GM19351 (cell line): ENCODE measurements at regions not wholly inside any gene's neighbourhood (a gene's known extent, or its start where the extent isn't known, plus 50 kb on each side); places are given as distances from the start of the nearest gene placed in this dataset.
"Not testable (repeated sequence)": the region's sequence is repeated elsewhere in the genome, so short reads cannot be mapped to it uniquely, and the experiment has no call there.

Experiments used
- ATAC-seq: cut with Tn5 transposase; IDR thresholded peaks from one replicate; pipeline ENCODE4 v1.9.1; 2021; ENCODE audit warnings: mild to moderate bottlenecking, moderate library complexity; ENCODE audit not compliant: unreplicated experiment

DNA sequence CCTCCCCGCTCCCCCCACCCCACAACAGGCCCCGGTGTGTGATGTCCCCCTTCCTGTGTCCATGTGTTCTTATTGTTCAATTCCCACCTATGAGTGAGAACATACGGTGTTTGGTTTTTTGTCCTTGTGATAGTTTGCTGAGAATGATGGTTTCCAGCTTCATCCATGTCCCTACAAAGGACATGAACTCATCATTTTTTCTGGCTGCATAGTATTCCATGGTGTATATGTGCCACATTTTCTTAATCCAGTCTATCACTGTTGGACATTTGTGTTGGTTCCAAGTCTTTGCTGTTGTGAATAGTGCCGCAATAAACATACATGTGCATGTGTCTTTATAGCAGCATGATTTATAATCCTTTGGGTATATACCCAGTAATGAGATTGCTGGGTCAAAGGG lies 104.3 kb downstream of the MTPN start:
- ATAC-seq = not testable (repeated sequence)

DNA sequence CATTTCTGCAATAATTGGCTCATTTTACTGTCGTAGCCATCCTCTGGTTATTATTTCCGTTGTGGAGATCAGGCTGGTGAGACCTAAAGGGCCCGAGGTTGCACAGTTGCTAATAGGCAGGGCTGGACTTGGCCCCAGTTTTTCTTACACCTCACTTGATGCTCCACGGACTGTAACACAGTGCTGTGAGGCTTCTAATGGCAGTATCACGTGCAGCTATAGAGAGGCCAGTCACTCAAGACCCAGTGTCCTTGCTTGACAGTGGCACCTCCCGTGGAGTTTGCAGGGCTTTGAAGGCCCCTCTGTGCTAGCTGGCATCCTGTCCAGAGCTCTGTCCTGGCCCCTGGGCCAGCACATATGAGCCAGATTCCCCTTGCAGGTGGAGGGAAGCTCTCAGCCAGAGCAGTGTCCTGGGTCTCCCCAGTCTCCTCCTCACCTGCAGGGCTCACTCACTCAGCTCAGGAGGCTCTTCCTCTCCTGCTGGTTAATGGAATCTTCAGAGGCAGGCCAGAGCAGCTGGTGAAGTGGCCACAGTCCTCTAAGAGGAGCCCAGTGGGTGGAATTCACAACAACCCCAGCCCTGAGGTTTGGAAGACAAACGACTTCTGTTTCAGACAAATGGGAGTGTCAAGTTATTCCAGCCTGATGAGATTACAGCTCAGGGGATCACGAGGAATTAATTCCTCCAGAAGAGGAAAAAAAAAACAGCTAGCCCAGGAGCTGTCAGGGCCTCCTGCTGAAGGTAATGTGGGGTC lies 114.2 kb upstream of the FAM180A start:
- no peak for ATAC-seq

DNA sequence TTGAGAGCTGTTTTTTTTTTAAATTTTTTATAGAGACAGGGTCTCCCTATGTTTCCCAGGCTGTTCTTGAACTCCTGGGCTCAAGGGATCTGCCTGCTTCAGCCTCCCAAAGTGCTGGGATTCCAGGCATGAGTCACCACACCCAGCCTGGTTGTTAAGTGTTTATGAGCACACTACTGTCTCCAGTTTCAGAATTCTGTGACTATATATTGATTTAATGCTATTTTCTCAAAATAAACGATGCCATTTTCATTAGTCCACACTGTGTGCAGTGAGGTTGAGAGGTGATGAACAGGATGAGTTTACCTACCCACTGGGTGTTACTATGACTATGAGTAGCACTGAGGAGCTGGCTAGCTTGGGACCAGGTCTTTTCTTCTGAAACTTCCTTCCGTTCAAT lies 110.9 kb upstream of the FAM180A start:
- no peak for ATAC-seq

DNA sequence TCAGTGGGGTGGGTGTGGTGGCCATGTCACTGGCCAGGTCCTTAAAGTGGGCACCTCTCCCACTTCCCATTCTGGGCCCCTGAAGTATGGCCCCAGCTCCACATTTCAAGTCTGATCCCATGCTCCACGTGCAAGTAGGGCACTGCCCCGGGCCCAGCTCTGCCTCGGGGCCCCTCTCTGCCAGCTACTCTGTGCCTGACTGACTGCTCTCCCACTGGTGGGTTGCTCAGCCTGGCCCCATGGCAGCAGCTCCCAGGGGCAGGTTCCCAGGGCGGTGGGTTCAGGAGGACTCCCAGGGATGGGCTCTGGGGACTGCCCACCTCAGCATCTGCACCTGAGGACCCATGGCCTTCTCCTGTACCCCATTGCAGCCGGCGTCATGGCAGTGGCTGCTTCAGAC lies 110.2 kb upstream of the FAM180A start:
- ATAC-seq = no peak

DNA sequence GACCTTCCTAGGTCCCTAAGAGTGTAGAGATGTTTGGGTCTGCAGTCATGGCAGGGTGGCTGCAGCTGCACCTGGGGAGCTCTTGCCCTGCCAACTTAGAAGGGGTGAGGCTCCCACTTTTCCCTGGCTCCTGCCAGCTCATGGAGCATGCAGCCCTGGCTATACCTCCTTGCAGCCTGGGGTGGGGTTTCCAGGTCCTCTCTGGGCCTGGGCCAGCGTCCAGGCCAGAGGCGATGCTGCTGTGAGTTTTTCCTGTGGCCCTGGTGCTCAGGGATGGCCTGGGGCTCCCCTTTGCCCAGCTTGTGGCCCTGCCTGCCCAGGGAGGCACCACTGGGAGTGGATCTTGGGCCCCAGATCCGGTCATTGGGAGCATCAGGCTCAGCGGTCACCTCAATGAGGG lies 109.8 kb upstream of the FAM180A start:
- ATAC-seq = no peak

DNA sequence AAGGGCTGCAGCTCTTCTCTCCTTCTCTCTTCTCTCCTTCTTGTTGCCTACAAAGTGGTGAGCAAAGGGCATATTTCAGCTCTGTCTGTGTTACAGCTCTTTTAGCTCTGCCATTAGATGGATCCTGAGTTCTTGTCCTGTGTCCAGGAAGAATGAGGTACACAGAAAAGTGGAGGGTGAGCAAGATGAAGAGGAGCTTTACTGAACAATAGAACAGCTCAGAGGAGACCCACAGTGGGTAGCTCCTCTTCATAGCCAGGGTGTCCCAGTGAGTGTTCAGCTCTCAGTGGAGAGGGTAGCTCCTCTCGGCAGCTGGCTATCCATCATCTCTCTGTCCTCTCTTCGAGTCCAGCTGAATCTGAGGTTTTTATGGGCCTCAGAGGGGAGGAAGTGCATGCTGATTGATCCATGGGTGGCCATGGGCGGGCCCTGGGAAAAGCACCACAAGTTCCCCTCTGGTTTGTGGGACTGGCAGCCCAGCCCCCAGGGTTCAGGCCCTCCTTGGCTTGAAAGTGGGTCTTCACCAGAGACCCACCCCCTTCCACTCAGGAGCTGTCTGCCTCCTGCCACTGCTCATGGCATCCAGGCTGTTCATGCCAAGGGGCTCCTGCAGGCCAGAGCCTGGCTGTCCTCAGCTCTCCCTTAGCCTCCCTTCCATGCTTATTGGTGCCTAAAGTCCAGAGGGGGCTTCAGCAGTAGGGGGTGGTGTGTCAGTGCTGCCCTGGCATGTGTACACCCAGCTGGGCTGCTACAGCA lies 109.1 kb upstream of the FAM180A start:
- no peak for ATAC-seq

DNA sequence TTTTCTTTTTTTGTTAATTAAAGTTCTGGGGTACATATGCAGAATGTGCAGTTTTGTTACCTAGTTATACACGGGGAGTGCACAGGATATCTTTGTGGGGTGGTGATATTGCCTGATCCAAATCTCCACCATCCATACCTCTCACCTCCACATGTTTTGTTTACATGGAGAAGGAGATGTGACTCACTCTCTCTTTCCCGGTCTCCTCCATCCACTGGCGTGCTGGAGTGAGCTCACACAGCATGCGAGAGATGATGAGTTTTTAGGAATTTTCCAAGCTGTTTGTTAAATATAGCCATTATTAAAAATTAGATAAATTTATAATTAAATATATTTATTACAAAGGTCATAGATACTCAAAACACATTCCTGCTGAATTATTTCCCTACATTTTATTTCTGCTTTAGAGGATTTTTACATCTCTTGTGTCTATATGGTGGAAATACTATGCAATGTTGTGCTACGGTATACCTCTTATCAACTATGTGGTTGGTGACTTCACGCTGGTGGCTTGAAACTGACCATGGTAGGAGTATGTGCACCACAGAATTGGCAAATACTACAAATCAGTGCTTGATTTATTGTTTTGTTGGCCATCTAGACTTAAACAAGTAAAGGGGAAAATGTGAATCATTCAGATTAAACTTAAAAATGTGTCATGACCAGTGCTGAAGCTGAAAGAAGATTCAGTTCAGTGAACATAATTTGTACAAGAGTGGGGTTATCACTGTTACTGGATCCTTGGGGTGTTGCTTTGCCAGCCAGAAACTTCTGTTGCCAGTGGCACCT lies 107.9 kb upstream of the FAM180A start:
- ATAC-seq = no peak

DNA sequence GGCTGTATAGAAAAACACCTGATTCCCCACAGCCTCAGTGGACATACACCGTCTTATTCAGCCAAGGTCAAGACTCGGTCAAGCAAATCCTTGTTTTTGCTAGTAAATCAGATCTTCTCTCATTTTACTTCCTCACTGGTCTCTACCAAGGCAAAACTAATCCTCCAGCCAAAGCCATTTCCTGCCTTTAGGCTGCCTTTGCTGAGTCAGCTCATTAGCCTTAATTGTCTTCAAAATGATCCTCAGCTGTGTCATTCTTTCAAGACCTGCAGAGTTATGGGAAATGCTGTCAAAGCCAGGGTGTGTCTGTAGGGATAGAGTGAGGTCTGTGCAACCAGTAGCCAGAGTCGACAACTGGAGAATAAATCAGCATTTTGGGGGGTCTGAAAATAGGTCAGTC lies 107.2 kb upstream of the FAM180A start:
- ATAC-seq = no peak

DNA sequence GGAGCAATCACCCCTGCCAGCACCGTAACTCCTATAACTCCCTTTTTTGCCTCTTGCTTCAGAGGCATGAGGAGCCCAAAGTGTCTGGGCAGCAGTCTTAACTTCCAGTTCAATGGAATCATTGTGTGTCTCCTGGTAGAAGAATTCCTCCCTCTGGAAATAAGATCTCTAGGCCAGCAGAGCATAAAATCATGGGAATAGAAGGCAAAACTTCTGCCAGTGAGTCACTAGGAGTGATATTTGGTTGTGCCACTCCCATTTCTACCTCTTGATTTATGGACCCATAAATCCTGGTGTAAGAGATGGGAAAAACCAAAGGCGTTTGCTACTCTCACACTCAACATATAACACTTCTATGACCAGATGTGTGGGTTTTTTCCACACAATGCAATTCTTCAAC lies 104.9 kb upstream of the FAM180A start:
- ATAC-seq = no peak

DNA sequence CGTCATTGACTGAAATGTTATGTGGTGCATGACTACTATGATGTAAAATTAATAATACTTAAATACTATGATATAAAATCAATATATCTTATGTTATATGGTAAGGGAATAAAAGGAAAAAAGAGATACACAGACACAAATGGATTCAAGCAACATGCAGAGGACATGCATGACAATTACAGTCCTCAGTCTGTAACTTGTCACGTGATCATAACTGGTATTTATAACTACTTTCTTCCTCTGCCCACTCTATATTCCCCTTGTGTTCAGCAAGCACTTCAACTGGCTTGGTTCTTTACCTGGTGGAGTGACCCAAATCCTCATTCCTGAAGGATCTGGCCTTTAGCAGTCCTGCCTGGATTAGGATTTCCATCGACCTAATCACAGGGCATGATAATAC lies 104.4 kb upstream of the FAM180A start:
- no peak for ATAC-seq

DNA sequence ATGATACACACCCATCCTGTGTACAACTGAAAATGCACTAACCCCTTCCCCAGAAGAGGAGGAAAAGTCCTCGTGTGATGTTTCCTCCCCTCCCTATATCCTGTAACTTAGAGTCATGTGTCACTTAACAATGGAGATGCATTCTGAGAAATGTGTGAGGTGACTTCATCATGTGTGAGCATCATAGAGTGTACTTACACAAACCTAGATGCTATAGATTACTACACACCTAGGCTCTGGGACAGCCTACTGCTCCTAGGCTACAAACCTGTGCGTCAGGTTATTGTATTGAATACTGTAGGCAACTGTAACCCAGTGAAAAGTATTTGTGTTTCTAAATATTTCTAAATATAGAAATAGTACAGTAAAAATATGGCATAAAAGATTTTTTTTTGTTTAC lies 98.6 kb upstream of the FAM180A start:
- ATAC-seq = no peak

DNA sequence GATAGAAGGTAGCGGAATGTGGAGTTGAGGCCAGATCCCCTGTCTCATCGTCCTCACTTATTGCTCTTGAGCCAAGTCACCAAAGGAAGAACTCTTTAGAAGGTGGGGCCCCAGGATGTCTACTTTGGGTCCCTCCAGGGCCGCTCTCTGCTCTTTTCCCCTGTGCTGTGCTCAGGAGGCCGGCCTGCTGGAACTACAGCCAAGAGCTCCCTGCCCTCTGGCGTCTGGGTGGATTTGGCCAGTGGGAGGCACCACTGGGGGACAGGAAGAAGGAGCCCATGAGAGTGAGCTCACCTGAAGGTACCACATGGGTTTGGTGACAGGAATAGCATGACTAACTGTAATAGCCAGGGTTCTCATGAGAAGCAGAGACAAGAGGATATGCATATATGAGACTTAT lies 97.7 kb upstream of the FAM180A start:
- ATAC-seq = no peak

DNA sequence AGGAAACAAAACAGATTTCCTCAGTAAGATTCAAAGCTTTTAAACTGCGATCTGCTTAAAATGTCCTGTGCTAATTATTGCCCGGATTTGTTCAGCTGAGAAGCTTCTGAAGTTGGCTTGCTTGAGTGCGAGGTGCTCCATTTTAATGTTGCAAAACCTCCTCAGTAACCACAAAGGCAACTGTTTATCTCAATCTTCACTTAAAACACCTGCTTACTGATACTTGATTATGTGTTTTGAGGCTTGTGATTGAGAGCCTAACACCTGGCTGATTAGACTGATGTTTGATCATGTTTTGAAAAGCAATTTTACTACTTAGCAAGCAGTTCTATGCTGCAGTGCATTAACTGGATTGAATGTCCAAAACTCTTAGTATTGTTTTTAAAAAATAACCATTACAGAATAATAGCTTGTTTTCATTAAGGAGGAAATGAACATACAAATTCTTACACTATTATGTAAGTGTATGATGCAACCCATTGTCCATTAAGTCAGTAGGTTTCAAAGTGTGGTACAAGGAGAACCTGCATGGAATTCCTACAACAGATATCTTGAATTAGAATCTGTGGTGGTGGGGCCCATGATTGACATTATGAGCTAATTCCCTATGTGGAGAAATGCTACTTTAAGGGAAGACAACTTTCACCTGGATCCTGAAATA lies 96.9 kb upstream of the FAM180A start:
- ATAC-seq = no peak

DNA sequence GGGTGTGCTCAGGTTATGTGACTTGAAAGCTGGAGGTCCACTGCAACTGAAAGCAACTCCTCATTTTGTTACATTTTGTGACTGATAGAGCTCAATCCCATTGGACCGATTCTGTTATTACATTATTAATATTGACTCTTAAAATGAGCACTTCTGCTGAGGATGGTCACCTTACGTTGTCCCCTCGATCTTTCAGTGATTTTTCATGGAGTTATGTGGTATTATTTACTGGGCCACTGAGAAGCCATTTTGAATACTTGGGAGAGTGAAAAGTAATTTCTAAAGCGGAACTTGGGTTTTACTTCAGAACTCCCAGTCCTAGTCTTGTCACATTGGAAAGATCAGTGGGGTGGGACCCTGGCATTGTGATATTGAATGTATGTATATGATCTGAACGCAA lies 96.3 kb upstream of the FAM180A start:
- no peak for ATAC-seq

DNA sequence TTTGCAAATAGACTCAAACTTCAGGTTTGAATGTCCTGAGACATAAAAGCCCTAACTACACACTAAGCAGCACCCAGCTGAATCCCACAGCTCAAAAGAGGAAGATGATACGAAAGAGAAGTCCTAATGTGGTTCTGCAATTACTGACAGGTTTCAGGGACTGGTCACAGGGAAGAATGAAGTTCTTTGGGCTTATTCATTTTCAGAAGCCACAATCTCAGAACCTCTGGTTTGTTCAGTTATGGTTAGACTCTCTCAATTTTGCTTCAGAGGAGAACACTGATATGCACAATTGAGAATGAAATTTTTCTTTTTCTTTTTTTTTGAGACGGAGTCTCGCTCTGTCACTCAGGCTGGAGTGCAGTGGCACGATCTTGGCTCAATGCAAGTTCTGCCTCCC lies 94.6 kb upstream of the FAM180A start:
- ATAC-seq = peak; percentile 93

DNA sequence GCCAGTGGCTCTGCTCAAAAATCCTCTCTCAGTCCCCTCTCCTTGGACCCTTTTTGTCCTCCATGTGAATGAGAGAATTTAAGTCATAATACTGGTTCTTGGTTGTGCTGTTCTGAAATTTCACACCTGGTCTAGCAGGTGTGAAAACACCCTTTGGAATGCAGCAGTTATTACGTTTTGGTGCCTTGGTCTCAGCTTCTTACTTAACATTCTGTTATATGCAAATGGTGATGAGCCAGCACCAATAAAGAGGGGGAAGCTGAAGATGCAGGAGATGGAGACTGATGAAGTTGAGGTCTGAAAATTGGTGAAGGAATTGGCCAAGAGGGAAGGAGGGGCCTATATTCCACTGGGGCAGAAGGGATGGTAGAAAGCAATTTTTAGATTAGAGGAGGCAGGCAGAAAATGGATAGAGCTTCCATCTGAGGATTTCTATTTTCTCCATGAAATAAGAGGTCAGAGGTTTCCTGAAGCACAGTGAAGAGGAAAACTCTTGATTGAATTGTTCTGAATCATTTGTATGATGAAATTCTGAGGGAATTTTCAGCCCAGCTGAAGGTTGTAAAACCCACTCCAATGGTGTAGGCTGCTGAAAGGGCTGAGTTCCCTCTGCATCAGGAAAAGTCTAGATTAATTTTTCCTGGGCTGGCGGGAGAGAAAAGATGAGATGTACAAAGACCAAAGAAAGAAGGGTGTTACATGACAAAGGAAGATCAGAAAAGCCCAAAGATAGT lies 94.0 kb upstream of the FAM180A start:
- ATAC-seq = no peak

DNA sequence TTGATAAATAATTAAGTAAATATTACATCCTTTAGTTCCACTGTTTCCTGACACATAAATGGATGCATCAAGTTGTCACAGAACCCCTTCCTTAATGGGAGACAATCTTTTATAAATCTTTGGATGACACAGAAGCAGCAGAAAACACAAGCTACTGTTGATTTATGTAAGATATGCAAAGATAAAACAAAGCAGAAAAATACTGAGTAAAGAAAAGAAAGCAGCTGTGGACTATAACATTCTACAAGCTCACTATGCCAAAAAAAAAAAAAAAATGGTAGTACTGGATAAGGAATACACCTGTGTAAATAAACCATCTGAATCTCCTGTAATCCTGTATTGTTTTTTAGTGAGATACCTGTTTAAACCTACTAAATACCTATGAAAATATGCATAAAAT lies 92.0 kb upstream of the FAM180A start:
- no peak for ATAC-seq

DNA sequence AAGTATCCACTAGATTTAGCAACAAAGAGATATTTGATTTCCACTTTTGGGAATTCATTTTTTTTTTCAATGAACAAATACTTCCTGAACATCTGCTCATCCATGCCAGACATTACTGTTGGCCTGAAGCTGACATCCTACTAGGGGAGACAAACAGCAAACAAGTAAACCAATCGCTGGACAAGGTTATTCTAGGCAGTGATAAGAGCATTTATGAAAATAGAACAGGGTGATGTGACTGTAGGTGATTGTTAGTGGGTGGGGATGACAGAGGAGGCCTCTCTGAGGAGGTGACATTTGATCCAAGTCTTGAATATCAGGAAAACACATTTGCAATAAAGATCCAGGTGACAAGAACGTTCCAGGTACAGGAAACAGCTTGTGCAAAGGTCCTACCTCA lies 89.1 kb upstream of the FAM180A start:
- no peak for ATAC-seq

DNA sequence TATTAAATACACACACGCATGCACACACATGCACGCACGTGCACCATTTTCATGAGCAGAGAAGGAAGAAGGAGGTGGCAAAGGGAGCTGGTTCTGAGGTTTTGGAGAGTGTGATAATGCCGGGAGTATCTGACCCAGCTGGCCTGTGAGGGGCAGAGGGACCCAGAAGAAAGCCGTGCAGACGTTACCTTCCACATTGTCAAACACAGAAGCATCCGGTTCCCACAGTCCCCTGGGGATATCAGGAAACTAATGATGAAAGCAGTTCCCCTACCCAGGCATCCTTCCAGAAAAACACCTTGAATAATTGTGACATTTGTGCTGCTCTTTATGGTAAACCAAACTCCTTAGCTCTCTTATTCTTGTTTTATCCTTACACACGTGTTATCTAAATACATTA lies 85.7 kb upstream of the FAM180A start:
- ATAC-seq = no peak

DNA sequence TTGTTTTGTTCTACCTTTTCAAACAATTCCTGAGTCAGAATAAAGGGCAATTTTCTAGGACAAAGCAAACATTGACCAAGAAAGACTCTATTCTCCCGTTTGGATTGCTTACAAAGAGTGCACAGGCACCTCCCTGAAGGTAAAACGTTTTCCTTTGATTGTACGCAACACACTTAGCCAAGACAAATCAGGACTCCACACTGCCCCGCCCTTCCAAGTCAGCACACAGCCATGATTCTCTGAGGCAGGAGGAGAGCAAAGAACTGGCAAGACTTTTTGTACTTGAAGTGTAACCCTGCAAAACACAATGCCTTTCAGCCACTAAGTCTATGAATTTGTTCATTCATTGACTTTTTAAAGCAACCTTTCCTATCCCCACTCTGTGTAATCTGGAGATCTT lies 85.0 kb upstream of the FAM180A start:
- ATAC-seq = no peak
